H1 (cell line): ENCODE measurements at regions not wholly inside any gene's neighbourhood (a gene's known extent, or its start where the extent isn't known, plus 50 kb on each side); places are given as distances from the start of the nearest gene placed in this dataset.

ENCODE experiments used
- HDAC6 ChIP-seq: IDR thresholded peaks from one replicate; pipeline ENCODE4 v1.7.1; 2012; ENCODE audit warnings: low read depth, mild to moderate bottlenecking, inconsistent platforms, low read length, moderate library complexity
- PHF8 ChIP-seq: fragments of 200-600 bp; sonication (generic); conservative IDR thresholded peaks from 2 replicates; pipeline ENCODE4 v1.7.1; 2012; ENCODE audit warnings: low read depth, mild to moderate bottlenecking, inconsistent platforms, low read length, moderate library complexity
- SIRT6 ChIP-seq: IDR thresholded peaks from one replicate; pipeline ENCODE4 v1.7.1; 2012; ENCODE audit warnings: low read length, inconsistent platforms

DNA sequence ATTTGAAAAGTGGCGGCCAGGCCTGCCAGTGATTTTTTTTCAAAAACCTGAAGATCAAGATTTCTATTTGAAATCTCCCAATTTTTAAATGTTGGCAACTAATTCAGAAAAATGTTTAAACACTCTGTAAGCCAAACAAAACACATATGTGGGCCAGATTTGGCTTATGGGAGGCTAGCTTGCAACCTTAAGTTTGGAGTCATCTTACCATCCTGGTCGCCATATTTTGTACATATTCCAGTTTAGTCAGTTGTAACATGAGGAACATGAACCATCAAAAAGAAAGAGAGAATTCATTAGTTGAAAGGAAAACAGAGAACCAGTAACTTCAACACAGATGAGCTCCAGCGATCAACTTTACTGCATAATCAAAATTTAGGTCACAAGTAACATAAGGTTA is 115.4 kb downstream of the TMEM26 start (continued):
- no peak for TF ChIP-seq PHF8
- TF ChIP-seq SIRT6 = no peak
- no peak for TF ChIP-seq HDAC6
- TF ChIP-seq, all 59 proteins: peak for 0
